Tibial nerve (tissue), 4 donors: ENCODE measurements at regions not wholly inside any gene's neighbourhood (a gene's known extent, or its start where the extent isn't known, plus 50 kb on each side); places are given as distances from the start of the nearest gene placed in this dataset.

Experiments used
- CTCF ChIP-seq, 5 experiments: fragments of 200-600 bp in 3 of 5; fragments of 450-650 bp in 2 of 5; sonication (generic) in 3 of 5; IDR thresholded peaks; one replicate each; pipeline ENCODE4 v1.5.1; 2016 to 2019; ENCODE audit warnings: antibody characterized with exemption in 5 of 5, mild to moderate bottlenecking in 3 of 5, moderate library complexity in 2 of 5
- EP300 ChIP-seq, 2 donors: sonication (generic); formaldehyde crosslinking; IDR thresholded peaks; one replicate each; pipeline ENCODE4 v1.6.1; 2017; ENCODE audit warnings: antibody characterized with exemption in 2 of 2, mild to moderate bottlenecking in 1 of 2
- POLR2A ChIP-seq, 2 donors: fragments of 450-650 bp; IDR thresholded peaks; one replicate each; pipeline ENCODE4 v1.6.1; 2017; ENCODE audit warnings: antibody characterized with exemption in 2 of 2, mild to moderate bottlenecking in 2 of 2, moderate library complexity in 2 of 2

GRCh38 chr4:186932631-186933187, 209.1 kb upstream of the FAT1 start:
- no peak for TF ChIP-seq CTCF (IDR thresholded peaks at IDR 0.05)
- no peak for TF ChIP-seq EP300 (IDR thresholded peaks at IDR 0.05)
- no peak for TF ChIP-seq POLR2A (IDR thresholded peaks at IDR 0.05)
